Bronchial epithelial cell (primary cell): ENCODE measurements at regions not wholly inside any gene's neighbourhood (a gene's known extent, or its start where the extent isn't known, plus 50 kb on each side); places are given as distances from the start of the nearest gene placed in this dataset.
A peak's percentile ranks its signal among the peaks of the same experiment; 100 is the strongest.

ENCODE experiments used
- DNase-seq: peaks from one replicate; pipeline ENCODE4 v3.0.0-alpha.2; 2010; ENCODE audit warnings: low read depth
- FAIRE-seq: peaks from 2 replicates; lab custom pipeline; 2011; peaks lifted over from hg19 to GRCh38; lab: Jason Lieb, UNC
- H3K27me3 ChIP-seq: 2 replicates; pipeline ENCODE4 v1.5.1; 2011; ENCODE audit warnings: low read length; ENCODE audit not compliant: control insufficient read depth, insufficient read depth
- H3K36me3 ChIP-seq: 2 replicates; pipeline ENCODE4 v1.5.1; 2011; ENCODE audit warnings: low read length; ENCODE audit not compliant: control insufficient read depth, insufficient read depth
- H3K4me3 ChIP-seq: 2 replicates; pipeline ENCODE4 v1.5.1; 2011; ENCODE audit warnings: mild to moderate bottlenecking, low read depth, low read length, control low read depth
- TF ChIP-seq, protein P1 (sequence below): IDR thresholded peaks from 2 replicates; pipeline ENCODE4 v1.5.1; 2011; ENCODE audit warnings: mild to moderate bottlenecking, moderate library complexity, low read length, control low read depth, inconsistent platforms; ENCODE audit not compliant: insufficient read depth, severe bottlenecking

DNA sequence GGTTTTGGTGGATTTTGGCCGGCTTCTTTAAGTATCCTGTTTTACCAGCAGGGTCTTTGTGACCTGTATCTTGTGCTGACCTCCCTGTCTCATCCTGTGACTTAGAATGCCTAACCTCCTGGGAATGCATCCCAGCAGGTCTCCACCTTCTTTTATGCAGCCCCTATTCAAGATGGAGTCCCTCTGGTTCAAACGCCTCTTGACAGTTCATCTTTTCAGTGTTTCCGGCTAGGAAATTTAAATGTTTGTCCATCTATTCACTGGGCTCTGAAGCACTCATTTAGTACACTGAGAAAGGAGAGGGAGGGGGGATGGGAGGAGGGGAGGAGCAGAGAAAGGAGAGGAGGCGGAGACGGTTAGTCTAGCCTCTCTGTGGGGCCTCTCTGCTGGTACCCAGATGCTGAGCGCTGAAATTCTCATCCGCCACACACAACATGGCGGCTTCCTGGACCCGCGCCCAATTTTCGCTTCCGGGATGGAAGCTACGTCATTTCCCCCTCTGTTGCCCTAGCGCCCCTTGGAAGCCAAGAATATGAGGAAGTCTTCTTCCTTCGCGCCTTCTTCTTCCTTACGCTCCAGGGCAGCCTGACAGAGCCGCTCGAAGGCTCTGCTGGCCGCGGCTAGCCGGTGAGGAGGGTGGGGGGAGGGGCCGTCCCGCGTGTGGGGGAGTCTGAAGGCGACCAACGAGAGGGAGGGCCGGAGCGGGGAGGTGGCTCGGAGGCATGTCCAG, 69.0 kb upstream of the SYT13 start:
- no peaks in the 10 kb centered on the region for H3K36me3 ChIP-seq
- FAIRE-seq: no peak
- TF ChIP-seq, protein P1, sequence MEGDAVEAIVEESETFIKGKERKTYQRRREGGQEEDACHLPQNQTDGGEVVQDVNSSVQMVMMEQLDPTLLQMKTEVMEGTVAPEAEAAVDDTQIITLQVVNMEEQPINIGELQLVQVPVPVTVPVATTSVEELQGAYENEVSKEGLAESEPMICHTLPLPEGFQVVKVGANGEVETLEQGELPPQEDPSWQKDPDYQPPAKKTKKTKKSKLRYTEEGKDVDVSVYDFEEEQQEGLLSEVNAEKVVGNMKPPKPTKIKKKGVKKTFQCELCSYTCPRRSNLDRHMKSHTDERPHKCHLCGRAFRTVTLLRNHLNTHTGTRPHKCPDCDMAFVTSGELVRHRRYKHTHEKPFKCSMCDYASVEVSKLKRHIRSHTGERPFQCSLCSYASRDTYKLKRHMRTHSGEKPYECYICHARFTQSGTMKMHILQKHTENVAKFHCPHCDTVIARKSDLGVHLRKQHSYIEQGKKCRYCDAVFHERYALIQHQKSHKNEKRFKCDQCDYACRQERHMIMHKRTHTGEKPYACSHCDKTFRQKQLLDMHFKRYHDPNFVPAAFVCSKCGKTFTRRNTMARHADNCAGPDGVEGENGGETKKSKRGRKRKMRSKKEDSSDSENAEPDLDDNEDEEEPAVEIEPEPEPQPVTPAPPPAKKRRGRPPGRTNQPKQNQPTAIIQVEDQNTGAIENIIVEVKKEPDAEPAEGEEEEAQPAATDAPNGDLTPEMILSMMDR: no peak
- peak overlapping the region; percentile 16 for H3K4me3 ChIP-seq
- peaks cover 2% of the 10 kb centered on the region for H3K27me3 ChIP-seq
- DNase-seq: peak; percentile 18

DNA sequence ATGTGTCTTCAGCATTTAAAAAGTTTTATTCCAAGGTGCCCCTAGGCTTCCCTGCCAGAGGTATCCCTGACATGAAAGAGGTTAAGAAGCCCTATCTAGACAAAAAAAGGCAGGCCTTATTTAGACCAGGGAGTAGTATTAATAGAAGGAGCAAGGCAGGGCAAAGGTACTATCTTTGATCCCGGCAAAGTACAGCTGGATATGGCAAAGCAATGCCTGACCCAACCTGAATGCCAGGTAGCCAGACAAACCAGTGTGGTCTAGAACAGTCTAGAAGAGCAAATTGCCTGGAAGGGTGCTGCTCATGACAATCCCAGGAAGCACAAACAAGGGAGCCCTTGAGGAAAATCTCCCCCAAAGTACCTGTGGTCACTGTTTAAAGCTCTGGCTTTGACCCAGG, 62.6 kb upstream of the SYT13 start:
- FAIRE-seq (no peak), DNase-seq (no peak)
- Histone ChIP-seq H3K4me3 (no peak overlapping the region), H3K36me3 (no peaks in the 10 kb centered on the region), H3K27me3 (no peaks in the 10 kb centered on the region)
- TF ChIP-seq, protein P1: no peak

DNA sequence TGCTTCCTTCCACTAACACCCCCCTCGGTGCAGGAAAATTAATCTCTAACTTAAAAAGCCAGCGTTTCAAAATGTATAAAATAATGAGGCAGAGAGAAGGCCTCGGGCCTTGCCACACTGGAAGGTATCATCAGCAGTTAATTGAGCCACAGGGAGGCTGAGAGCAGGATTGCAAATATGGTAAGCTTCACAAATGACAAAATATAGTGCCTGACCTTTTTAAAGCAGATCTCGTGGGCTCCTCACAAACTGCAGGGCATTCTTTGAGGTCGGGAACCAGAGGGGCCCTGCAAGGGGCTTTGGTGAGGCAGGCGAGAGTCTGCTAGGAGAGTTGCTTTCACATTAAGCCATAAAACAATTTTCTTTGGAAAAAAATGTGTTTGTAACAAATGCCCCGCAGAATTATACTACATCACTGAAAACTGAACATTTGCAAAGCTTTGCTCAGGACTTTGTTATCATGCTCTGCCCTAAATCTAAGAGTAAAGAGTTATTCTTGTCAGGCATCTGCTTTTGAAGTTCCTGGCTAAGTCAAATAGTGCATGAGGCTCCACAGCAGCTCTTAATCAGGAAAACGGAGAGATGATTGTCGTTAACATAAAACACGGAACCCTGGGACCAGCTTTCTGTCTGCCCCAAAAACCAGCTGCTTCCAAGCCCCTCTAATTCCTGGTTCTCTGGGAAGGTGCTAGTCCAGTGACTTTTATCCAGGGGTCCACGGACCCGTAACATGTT, 61.4 kb upstream of the SYT13 start:
- DNase-seq (no peak), FAIRE-seq (no peak)
- Histone ChIP-seq H3K4me3 (no peak overlapping the region), H3K36me3 (no peaks in the 10 kb centered on the region), H3K27me3 (no peaks in the 10 kb centered on the region)
- TF ChIP-seq, protein P1: no peak

DNA sequence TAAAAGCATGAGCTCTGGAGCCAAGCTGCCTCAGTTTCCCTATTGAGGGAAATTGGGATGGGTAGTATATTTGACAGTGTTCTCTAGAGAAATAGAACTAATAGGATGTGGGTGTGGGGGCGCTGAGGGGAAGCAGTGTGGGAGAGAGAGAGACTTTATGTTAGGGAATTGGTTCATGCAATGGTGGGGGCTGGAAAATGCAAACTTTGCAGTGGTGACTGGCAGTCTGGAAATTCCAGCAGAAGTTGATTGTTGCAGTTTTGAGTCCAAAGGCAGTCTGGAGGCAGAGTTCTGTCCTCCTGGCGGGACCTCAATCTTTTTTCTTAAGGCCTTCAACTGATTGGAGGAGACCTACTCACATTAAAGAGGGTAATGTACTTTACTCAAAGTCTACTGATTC, 59.4 kb upstream of the SYT13 start:
- FAIRE-seq (no peak), DNase-seq (no peak)
- TF ChIP-seq, protein P1: no peak

DNA sequence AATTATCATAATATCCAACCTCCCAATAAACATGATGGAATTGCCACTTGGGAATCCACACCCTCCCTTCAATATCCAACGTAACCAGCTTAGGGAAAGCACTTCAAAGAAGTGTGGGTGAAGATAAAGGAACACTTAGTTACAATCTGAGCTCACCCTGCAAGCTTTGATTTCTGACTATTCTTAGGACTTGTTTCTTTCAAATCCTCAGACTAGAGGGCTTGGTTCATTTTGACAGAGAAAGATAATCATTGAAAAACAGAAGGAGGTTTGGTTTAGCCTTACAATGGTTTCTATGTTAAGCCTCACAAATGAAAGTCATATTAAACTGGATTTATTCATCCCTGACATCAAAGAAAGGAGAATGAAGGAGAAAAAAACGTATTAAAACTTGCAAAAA, 57.9 kb upstream of the SYT13 start:
- FAIRE-seq: no peak
- TF ChIP-seq, protein P1: no peak
- no peak for DNase-seq
- H3K27me3 ChIP-seq: no peaks in the 10 kb centered on the region
- H3K36me3 ChIP-seq: no peaks in the 10 kb centered on the region
- H3K4me3 ChIP-seq: no peak overlapping the region

More for the DNA sequence above, 59.4 kb upstream of the SYT13 start:
- Histone ChIP-seq H3K4me3 (no peak overlapping the region), H3K27me3 (no peaks in the 10 kb centered on the region), H3K36me3 (no peaks in the 10 kb centered on the region)

DNA sequence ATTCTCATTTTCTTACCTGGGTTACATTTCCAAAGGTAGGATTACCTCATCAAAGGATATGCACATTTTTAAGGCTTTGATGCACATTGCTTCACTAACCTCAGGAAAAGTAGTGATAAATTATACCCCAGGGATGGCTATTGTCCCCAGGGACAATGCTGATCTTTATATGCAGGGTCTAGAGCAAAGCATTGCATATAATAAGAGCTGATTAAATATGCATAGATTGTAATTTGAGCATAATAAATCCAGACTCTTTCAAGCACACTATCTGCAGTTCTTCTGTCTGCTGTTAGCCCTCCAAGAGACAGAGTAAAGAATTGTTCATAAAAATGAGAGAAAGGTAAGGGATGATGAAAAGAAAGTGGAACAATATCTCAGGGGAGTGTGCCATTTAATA, 57.3 kb upstream of the SYT13 start:
- Histone ChIP-seq H3K36me3 (no peaks in the 10 kb centered on the region), H3K4me3 (no peak overlapping the region), H3K27me3 (no peaks in the 10 kb centered on the region)
- DNase-seq (no peak), FAIRE-seq (no peak)
- TF ChIP-seq, protein P1: no peak
